ENCODE measurements at regions not wholly inside any gene's neighbourhood (a gene's known extent, or its start where the extent isn't known, plus 50 kb on each side); places are given as distances from the start of the nearest gene placed in this dataset.

GRCh38 chr7:92956575-92956974, 120.2 kb upstream of the CDK6 start:
- intact Hi-C loops (cut with DNase I; ENCODE audit: low total_unique reads): no loop called here
- no peak overlapping the region for H3K4me3 ChIP-seq
- no peaks in the 10 kb centered on the region for H3K4me1 ChIP-seq
- peaks cover 0 to 10% (median 6%) of the 10 kb centered on the region in 4 donors for H3K9me3 ChIP-seq
- no peaks in the 10 kb centered on the region for H3K27me3 ChIP-seq
- TF ChIP-seq POLR2A (IDR thresholded peaks at IDR 0.05) (no peak), EP300 (IDR thresholded peaks at IDR 0.05) (no peak), CTCF (IDR thresholded peaks at IDR 0.05) (no peak), POLR2AphosphoS5 (IDR thresholded peaks at IDR 0.05) (no peak)
- no peak overlapping the region for H3K27ac ChIP-seq
- H3K36me3 ChIP-seq: no peaks in the 10 kb centered on the region
- WGBS, 5 donors: 70 to 97% (median 93%) methylated on average over 2 of the region's 2 CpGs
- no peak for DNase-seq

- Histone ChIP-seq H3K27me3 (no peaks in the 10 kb centered on the region), H3K4me1 (no peaks in the 10 kb centered on the region), H3K9me3 (peaks cover 0 to 10% (median 6%) of the 10 kb centered on the region in 4 donors), H3K27ac (no peak overlapping the region), H3K4me3 (no peak overlapping the region), H3K36me3 (no peaks in the 10 kb centered on the region)
- intact Hi-C loops (cut with DNase I; ENCODE audit: low total_unique reads): no loop called here
- WGBS, 5 donors: 65 to 72% (median 69%) methylated on average over 6 of the region's 6 CpGs
- TF ChIP-seq CTCF (IDR thresholded peaks at IDR 0.05): no peak
- TF ChIP-seq POLR2A (IDR thresholded peaks at IDR 0.05): no peak
- no peak for TF ChIP-seq EP300 (IDR thresholded peaks at IDR 0.05)
- TF ChIP-seq POLR2AphosphoS5 (IDR thresholded peaks at IDR 0.05): no peak
- DNase-seq: no peak
Observed at GRCh38 chr7:92955081-92955480, 118.7 kb upstream of the CDK6 start.

- WGBS, 5 donors: 30 to 47% (median 41%) methylated on average over 2 of the region's 2 CpGs
Observed at GRCh38 chr7:92953657-92954056, 117.3 kb upstream of the CDK6 start.

DNA sequence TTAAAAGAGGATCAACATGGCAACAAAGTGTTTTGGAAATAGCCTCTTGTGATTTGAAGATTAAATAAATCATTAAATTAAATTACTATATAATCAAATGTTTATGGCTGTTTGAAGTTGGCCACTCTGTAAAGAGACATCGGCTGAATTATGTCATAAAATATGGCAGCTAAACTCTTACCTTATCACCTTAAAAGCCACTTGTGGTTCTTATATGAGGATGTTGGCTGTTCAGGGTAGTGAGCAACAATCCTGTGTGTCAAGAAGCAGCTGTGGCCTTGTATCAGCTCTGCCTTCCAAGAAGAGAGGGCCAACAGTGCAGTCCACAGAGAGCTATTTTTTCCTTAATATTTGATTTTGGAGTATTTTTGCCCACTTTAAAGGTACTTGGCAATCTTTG, 113.4 kb upstream of the CDK6 start:
- Histone ChIP-seq H3K27me3 (no peaks in the 10 kb centered on the region), H3K4me3 (no peak overlapping the region), H3K4me1 (no peaks in the 10 kb centered on the region), H3K9me3 (no peaks in the 10 kb centered on the region), H3K27ac (no peak overlapping the region), H3K36me3 (no peaks in the 10 kb centered on the region)
- no peak for DNase-seq
- TF ChIP-seq CTCF (IDR thresholded peaks at IDR 0.05): no peak
- no peak for TF ChIP-seq EP300 (IDR thresholded peaks at IDR 0.05)
- no peak for TF ChIP-seq POLR2AphosphoS5 (IDR thresholded peaks at IDR 0.05)
- no peak for TF ChIP-seq POLR2A (IDR thresholded peaks at IDR 0.05)
- intact Hi-C loops (cut with DNase I; ENCODE audit: low total_unique reads): no loop called here
- 42 to 85% (median 70%) methylated on average over 1 of the region's 1 CpG for WGBS, 5 donors

More at GRCh38 chr7:92953657-92954056, 117.3 kb upstream of the CDK6 start:
- Histone ChIP-seq H3K27me3 (no peaks in the 10 kb centered on the region), H3K4me3 (no peak overlapping the region), H3K9me3 (peaks cover 0 to 10% (median 6%) of the 10 kb centered on the region in 4 donors), H3K36me3 (no peaks in the 10 kb centered on the region), H3K27ac (no peak overlapping the region), H3K4me1 (no peaks in the 10 kb centered on the region)
- intact Hi-C loops (cut with DNase I; ENCODE audit: low total_unique reads): no loop called here
- DNase-seq: no peak
- no peak for TF ChIP-seq CTCF (IDR thresholded peaks at IDR 0.05)
- no peak for TF ChIP-seq POLR2AphosphoS5 (IDR thresholded peaks at IDR 0.05)
- TF ChIP-seq POLR2A (IDR thresholded peaks at IDR 0.05): no peak
- no peak for TF ChIP-seq EP300 (IDR thresholded peaks at IDR 0.05)

Measured in stomach (tissue), 8 donors.